ENCODE measurements at regions not wholly inside any gene's neighbourhood (a gene's known extent, or its start where the extent isn't known, plus 50 kb on each side); places are given as distances from the start of the nearest gene placed in this dataset.
"Not testable (repeated sequence)": the region's sequence is repeated elsewhere in the genome, so short reads cannot be mapped to it uniquely, and the experiment has no call there.

- no peak for DNase-seq (ENCODE audit: low spot score)
Observed at GRCh38 chr3:145604851-145605250, 556.1 kb downstream of the PLOD2 start.

- DNase-seq (ENCODE audit: low spot score), result no peak
Observed at GRCh38 chr3:145620002-145620401, 541.0 kb downstream of the PLOD2 start.

- no peak for DNase-seq (ENCODE audit: low spot score)
Observed at GRCh38 chr3:145620486-145620885, 540.5 kb downstream of the PLOD2 start.

GRCh38 chr3:145623349-145623748 is 537.6 kb downstream of the PLOD2 start:
- peak; percentile 4 for DNase-seq (ENCODE audit: low spot score)

- DNase-seq (ENCODE audit: low spot score), result no peak
Observed at GRCh38 chr3:145628211-145628610, 532.8 kb downstream of the PLOD2 start.

GRCh38 chr3:145637105-145637504 is 523.9 kb downstream of the PLOD2 start:
- DNase-seq (ENCODE audit: low spot score), result no peak

- no peak for DNase-seq (ENCODE audit: low spot score)
Observed at GRCh38 chr3:145639003-145639606, 521.9 kb downstream of the PLOD2 start.

GRCh38 chr3:145639875-145640274 is 521.1 kb downstream of the PLOD2 start:
- DNase-seq (ENCODE audit: low spot score), result no peak

- no peak for DNase-seq (ENCODE audit: low spot score)
Observed at GRCh38 chr3:145648396-145648795, 512.6 kb downstream of the PLOD2 start.

- no peak for DNase-seq (ENCODE audit: low spot score)
Observed at GRCh38 chr3:145649368-145649887, 511.6 kb downstream of the PLOD2 start.

GRCh38 chr3:145650170-145650569 is 510.8 kb downstream of the PLOD2 start:
- no peak for DNase-seq (ENCODE audit: low spot score)

GRCh38 chr3:145671121-145671520 is 489.9 kb downstream of the PLOD2 start:
- DNase-seq (ENCODE audit: low spot score), result no peak

- no peak for DNase-seq (ENCODE audit: low spot score)
Observed at GRCh38 chr3:145673838-145674237, 487.1 kb downstream of the PLOD2 start.

- DNase-seq (ENCODE audit: low spot score), result no peak
Observed at GRCh38 chr3:145678401-145678800, 482.6 kb downstream of the PLOD2 start.

- no peak for DNase-seq (ENCODE audit: low spot score)
Observed at GRCh38 chr3:145681181-145681580, 479.8 kb downstream of the PLOD2 start.

GRCh38 chr3:145687978-145688377 is 473.0 kb downstream of the PLOD2 start:
- DNase-seq (ENCODE audit: low spot score), result not testable (repeated sequence)

- DNase-seq (ENCODE audit: low spot score), result no peak
Observed at GRCh38 chr3:145692751-145693150, 468.2 kb downstream of the PLOD2 start.

GRCh38 chr3:145696011-145696410 is 465.0 kb downstream of the PLOD2 start:
- no peak for DNase-seq (ENCODE audit: low spot score)

- no peak for DNase-seq (ENCODE audit: low spot score)
Observed at GRCh38 chr3:145698250-145698649, 462.7 kb downstream of the PLOD2 start.

GRCh38 chr3:145698749-145699148 is 462.2 kb downstream of the PLOD2 start:
- no peak for DNase-seq (ENCODE audit: low spot score)

GRCh38 chr3:145704020-145704419 is 457.0 kb downstream of the PLOD2 start:
- no peak for DNase-seq (ENCODE audit: low spot score)

GRCh38 chr3:145709779-145710178 is 451.2 kb downstream of the PLOD2 start:
- DNase-seq (ENCODE audit: low spot score), result not testable (repeated sequence)

GRCh38 chr3:145716519-145716918 is 444.5 kb downstream of the PLOD2 start:
- DNase-seq (ENCODE audit: low spot score), result no peak

- no peak for DNase-seq (ENCODE audit: low spot score)
Observed at GRCh38 chr3:145719114-145719513, 441.9 kb downstream of the PLOD2 start.
